Astrocyte (in vitro differentiated cells and primary cell): ENCODE measurements at regions not wholly inside any gene's neighbourhood (a gene's known extent, or its start where the extent isn't known, plus 50 kb on each side); places are given as distances from the start of the nearest gene placed in this dataset.

ENCODE experiments used
- CTCF ChIP-seq: IDR thresholded peaks from 2 replicates; pipeline ENCODE4 v1.5.1; 2011; ENCODE audit warnings: low read depth, mild to moderate bottlenecking, inconsistent platforms, low read length, moderate library complexity; ENCODE audit not compliant: insufficient read depth
- EZH2 ChIP-seq: IDR thresholded peaks from 2 replicates; pipeline ENCODE4 v1.6.1; 2012; ENCODE audit warnings: mild to moderate bottlenecking, low read length, inconsistent platforms; ENCODE audit not compliant: insufficient read depth

- TF ChIP-seq CTCF (no peak), EZH2 (no peak)
Measured at GRCh38 chr2:43103093-43103404, 123.4 kb downstream of the ZFP36L2 start.
